ENCODE measurements at regions not wholly inside any gene's neighbourhood (a gene's known extent, or its start where the extent isn't known, plus 50 kb on each side); places are given as distances from the start of the nearest gene placed in this dataset.

DNA sequence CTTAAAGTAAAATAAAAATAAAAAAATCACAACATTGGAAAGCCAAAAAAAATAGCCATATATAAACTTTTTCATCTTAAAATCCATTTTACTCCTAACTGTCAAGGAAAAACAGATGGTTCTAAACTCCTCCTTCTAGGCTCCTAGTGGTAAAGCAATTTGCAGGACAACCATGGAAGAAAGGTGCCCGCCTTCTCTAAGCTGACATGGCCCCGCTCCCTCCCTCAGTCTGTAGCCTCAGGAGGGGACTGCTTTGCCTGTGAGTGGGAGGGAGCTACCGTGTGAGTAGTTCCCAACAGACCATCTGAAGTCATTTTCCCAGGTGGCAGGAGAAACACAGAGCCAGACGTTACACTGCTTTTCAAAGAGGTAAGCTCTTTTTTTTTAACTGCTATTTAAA is 336.2 kb upstream of the FAT1 start:
- TF ChIP-seq POLR2AphosphoS5 (IDR thresholded peaks at IDR 0.05) (no peak), POLR2A (IDR thresholded peaks at IDR 0.05) (no peak)
